Upper lobe of left lung (tissue), 6 donors: ENCODE measurements at regions not wholly inside any gene's neighbourhood (a gene's known extent, or its start where the extent isn't known, plus 50 kb on each side); places are given as distances from the start of the nearest gene placed in this dataset.
A peak's percentile ranks its signal among the peaks of the same experiment; 100 is the strongest.

ENCODE experiments used
- ATAC-seq, 2 donors: fragments of 200-7000 bp; cut with Tn5 transposase; one replicate each; pipeline ENCODE4 v1.9.1; 2022; ENCODE audit warnings: mild to moderate bottlenecking in 2 of 2, moderate library complexity in 2 of 2; ENCODE audit not compliant: low FRiP score in 2 of 2
- DNase-seq, 2 donors: peaks; one replicate each; pipeline ENCODE4 v3.0.0-alpha.2; 2019 to 2020
- H3K27ac ChIP-seq, 4 donors: fragments of 200-600 bp; sonication (generic); one replicate each; pipeline ENCODE4 v1.5.1; 2016 to 2019
- H3K27me3 ChIP-seq, 4 donors: fragments of 200-600 bp; sonication (generic); one replicate each; pipeline ENCODE4 v1.5.1; 2017 to 2019
- H3K36me3 ChIP-seq, 4 donors: fragments of 200-600 bp; sonication (generic); one replicate each; pipeline ENCODE4 v1.5.1; 2016 to 2019
- H3K4me1 ChIP-seq, 4 donors: fragments of 200-600 bp; sonication (generic); one replicate each; pipeline ENCODE4 v1.5.1; 2018 to 2019
- H3K4me3 ChIP-seq, 4 donors: fragments of 200-600 bp; sonication (generic); one replicate each; pipeline ENCODE4 v1.5.1; 2017 to 2019; ENCODE audit warnings: mild to moderate bottlenecking in 2 of 4, moderate library complexity in 1 of 4
- H3K9me3 ChIP-seq, 4 donors: fragments of 200-600 bp; sonication (generic); one replicate each; pipeline ENCODE4 v1.5.1; 2018 to 2019
- EP300 ChIP-seq, 4 donors: sonication (generic); formaldehyde crosslinking; IDR thresholded peaks; one replicate each; pipeline ENCODE4 v1.5.1; 2017; ENCODE audit warnings: antibody characterized with exemption in 4 of 4, control low read depth in 2 of 4
- POLR2A ChIP-seq, 4 donors: fragments of 450-650 bp; IDR thresholded peaks; one replicate each; pipeline ENCODE4 v1.5.1; 2016 to 2017; ENCODE audit warnings: antibody characterized with exemption in 4 of 4, mild to moderate bottlenecking in 2 of 4
- POLR2AphosphoS5 ChIP-seq, 2 donors: sonication (generic); formaldehyde crosslinking; IDR thresholded peaks; one replicate each; pipeline ENCODE4 v1.5.1; 2017; ENCODE audit warnings: antibody characterized with exemption in 2 of 2
- WGBS, 2 donors: methylation state at CpG; one replicate each; pipeline ENCODE4 v1.1.5; 2017 to 2018; 5-methylcytosine and 5-hydroxymethylcytosine counted together
- TF ChIP-seq, protein P1 (sequence below), 6 experiments: fragments of 450-650 bp in 4 of 6; fragments of 200-600 bp in 2 of 6; sonication (generic) in 2 of 6; IDR thresholded peaks; one replicate each; pipeline ENCODE4 v1.5.1; 2016 to 2019; ENCODE audit warnings: antibody characterized with exemption in 6 of 6
- donor health status: DM: no; HTN: no; CAD: no; lungs with moderate emphysema.
- donor health status: DM: no; HTN: yes; CAD: no; lungs with severe emphysema.

- WGBS, 2 donors, result 85 to 96% methylated on average over 10 to 17 of the region's 17 CpGs
- no peak for ATAC-seq
- Histone ChIP-seq H3K4me1 (no peaks in the 10 kb centered on the region), H3K27ac (no peak overlapping the region), H3K36me3 (no peaks in the 10 kb centered on the region), H3K27me3 (no peaks in the 10 kb centered on the region), H3K4me3 (no peak overlapping the region), H3K9me3 (no peaks in the 10 kb centered on the region)
- DNase-seq, result peak in 1 of 2 donors; percentile 53
- TF ChIP-seq, protein P1, sequence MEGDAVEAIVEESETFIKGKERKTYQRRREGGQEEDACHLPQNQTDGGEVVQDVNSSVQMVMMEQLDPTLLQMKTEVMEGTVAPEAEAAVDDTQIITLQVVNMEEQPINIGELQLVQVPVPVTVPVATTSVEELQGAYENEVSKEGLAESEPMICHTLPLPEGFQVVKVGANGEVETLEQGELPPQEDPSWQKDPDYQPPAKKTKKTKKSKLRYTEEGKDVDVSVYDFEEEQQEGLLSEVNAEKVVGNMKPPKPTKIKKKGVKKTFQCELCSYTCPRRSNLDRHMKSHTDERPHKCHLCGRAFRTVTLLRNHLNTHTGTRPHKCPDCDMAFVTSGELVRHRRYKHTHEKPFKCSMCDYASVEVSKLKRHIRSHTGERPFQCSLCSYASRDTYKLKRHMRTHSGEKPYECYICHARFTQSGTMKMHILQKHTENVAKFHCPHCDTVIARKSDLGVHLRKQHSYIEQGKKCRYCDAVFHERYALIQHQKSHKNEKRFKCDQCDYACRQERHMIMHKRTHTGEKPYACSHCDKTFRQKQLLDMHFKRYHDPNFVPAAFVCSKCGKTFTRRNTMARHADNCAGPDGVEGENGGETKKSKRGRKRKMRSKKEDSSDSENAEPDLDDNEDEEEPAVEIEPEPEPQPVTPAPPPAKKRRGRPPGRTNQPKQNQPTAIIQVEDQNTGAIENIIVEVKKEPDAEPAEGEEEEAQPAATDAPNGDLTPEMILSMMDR (IDR thresholded peaks at IDR 0.05), result no peak
- TF ChIP-seq EP300 (IDR thresholded peaks at IDR 0.05) (no peak), POLR2AphosphoS5 (IDR thresholded peaks at IDR 0.05) (no peak)
Measured at GRCh38 chr10:128497660-128498377, 371.6 kb upstream of the MKI67 start.

DNA sequence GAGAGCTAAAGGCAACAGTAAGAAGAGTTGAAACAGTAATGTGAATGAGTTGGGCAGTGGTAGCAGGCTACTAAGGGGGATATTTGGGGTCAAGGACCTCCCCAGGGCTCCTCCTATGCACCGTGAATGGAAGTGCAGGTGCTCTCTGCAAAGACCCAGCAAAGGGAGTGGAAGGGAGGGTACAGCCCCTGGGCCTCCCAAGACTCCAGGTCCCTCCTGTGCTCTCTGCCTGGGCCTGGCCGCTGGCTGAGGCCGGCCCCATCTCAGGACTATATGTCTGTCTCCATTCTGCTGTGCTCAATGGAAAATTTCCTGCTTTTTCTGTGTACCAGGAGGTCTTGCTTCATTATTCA is 372.1 kb upstream of the MKI67 start:
- no peak for ATAC-seq
- Histone ChIP-seq H3K27me3 (no peaks in the 10 kb centered on the region), H3K27ac (no peak overlapping the region), H3K4me3 (no peak overlapping the region), H3K36me3 (no peaks in the 10 kb centered on the region), H3K4me1 (no peaks in the 10 kb centered on the region), H3K9me3 (no peaks in the 10 kb centered on the region)
- 89 to 91% methylated on average over 3 of the region's 3 CpGs for WGBS, 2 donors
- DNase-seq, result no peak
- TF ChIP-seq POLR2AphosphoS5 (IDR thresholded peaks at IDR 0.05), result no peak

DNA sequence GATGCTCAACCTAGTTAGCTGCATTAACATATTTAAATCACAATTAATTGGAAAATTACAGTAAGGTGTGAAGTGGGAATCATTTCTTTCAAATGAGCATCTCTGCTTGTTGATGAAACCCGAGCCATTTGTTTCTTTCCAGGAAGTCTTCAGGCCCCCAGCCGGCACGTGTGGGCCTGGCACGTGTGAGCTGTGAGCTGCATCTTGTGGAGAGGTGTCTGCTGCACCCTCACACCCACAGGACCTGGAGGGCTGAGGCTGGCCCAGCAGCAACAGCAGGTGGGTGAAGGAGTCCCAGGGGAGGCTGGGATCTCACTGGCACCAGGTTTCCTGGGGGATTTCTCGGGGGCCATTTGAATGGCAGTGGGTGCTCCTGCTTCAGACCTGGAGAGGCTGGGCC is 372.5 kb upstream of the MKI67 start:
- DNase-seq, result no peak
- H3K36me3 ChIP-seq, result no peaks in the 10 kb centered on the region
- no peaks in the 10 kb centered on the region for H3K27me3 ChIP-seq
- 65 to 79% methylated on average over 5 of the region's 5 CpGs for WGBS, 2 donors
- no peaks in the 10 kb centered on the region for H3K9me3 ChIP-seq
- ATAC-seq, result no peak
- no peak for TF ChIP-seq POLR2AphosphoS5 (IDR thresholded peaks at IDR 0.05)
- TF ChIP-seq, protein P1 (IDR thresholded peaks at IDR 0.05), result no peak
- no peak for TF ChIP-seq EP300 (IDR thresholded peaks at IDR 0.05)
- no peak for TF ChIP-seq POLR2A (IDR thresholded peaks at IDR 0.05)
- no peaks in the 10 kb centered on the region for H3K4me1 ChIP-seq
- no peak overlapping the region for H3K4me3 ChIP-seq
- H3K27ac ChIP-seq, result no peak overlapping the region

DNA sequence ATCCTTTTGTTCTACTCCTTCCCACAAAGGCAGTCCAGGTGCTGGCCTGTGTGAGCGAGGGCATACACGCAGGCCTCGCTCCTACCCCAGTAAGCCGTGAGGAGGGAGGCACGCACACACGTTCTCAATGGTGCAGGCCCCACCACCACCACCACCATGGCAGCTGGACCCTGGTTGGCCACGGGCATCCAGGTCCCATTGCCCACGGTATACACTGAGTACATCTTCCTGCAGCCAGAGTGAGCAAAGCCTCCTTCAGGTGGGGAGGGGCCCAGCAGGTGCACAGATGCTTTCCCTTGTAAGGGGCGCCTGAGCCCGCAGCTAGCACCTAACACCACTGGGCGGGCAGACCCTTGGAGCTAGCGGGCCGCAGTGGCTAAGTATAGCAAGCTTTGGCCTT is 373.3 kb upstream of the MKI67 start:
- 74 to 93% methylated on average over 10 to 12 of the region's 13 CpGs for WGBS, 2 donors
- H3K27ac ChIP-seq, result no peak overlapping the region
- H3K4me1 ChIP-seq, result no peaks in the 10 kb centered on the region
- no peaks in the 10 kb centered on the region for H3K9me3 ChIP-seq
- DNase-seq (peak in 1 of 2 donors; percentile 45), ATAC-seq (no peak)
- TF ChIP-seq POLR2AphosphoS5 (IDR thresholded peaks at IDR 0.05), result no peak
- TF ChIP-seq POLR2A (IDR thresholded peaks at IDR 0.05), result no peak
- TF ChIP-seq EP300 (IDR thresholded peaks at IDR 0.05), result no peak
- TF ChIP-seq, protein P1 (IDR thresholded peaks at IDR 0.05), result no peak
- no peaks in the 10 kb centered on the region for H3K27me3 ChIP-seq
- no peak overlapping the region for H3K4me3 ChIP-seq
- no peaks in the 10 kb centered on the region for H3K36me3 ChIP-seq

DNA sequence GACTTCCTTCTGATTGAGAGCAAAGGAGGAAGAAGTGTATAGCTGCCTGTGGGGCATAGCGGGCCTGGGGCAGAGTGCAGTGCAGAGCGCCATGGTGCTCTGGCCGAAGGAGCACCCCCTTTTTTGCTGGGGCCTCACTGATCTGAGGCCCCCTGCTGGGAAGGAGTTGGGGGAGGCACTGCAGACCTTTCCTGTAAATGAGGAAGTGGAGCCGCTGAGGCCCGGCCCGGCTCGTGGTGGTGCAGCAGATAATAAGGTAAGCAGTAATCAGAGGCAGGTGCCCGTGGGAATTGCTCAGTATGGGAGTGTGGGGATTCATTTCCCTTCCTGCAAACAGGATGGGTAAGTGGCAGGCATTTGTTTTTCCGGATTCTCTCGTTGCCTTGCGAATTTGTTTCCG is 373.7 kb upstream of the MKI67 start:
- H3K4me1 ChIP-seq, result no peaks in the 10 kb centered on the region
- ATAC-seq (no peak), DNase-seq (peak in 1 of 2 donors; percentile 59)
- TF ChIP-seq POLR2AphosphoS5 (IDR thresholded peaks at IDR 0.05) (no peak), EP300 (IDR thresholded peaks at IDR 0.05) (no peak), POLR2A (IDR thresholded peaks at IDR 0.05) (no peak)
- TF ChIP-seq, protein P1 (IDR thresholded peaks at IDR 0.05), result no peak
- no peaks in the 10 kb centered on the region for H3K9me3 ChIP-seq
- H3K36me3 ChIP-seq, result no peaks in the 10 kb centered on the region
- WGBS, 2 donors, result 72 to 75% methylated on average over 11 to 12 of the region's 12 CpGs
- H3K4me3 ChIP-seq, result no peak overlapping the region
- H3K27ac ChIP-seq, result no peak overlapping the region
- H3K27me3 ChIP-seq, result no peaks in the 10 kb centered on the region
